SK-N-SH (cell line): ENCODE measurements at regions not wholly inside any gene's neighbourhood (a gene's known extent, or its start where the extent isn't known, plus 50 kb on each side); places are given as distances from the start of the nearest gene placed in this dataset.

Experiments
- CTCF ChIA-PET: fragments of 300-600, 350-600 bp; formaldehyde crosslinking; extraction: SDS; loops from one replicate; lab custom pipeline; 2021; lab: Yijun Ruan, JAX
- POLR2A ChIA-PET: fragments of 350-600 bp; sonication (Branson Sonifier 250); formaldehyde crosslinking; extraction: SDS; loops from one replicate; lab custom pipeline; 2020; ENCODE audit warnings: antibody characterized with exemption, inconsistent platforms; lab: Yijun Ruan, JAX
- DNase-seq: peaks from one replicate; pipeline ENCODE4 v3.0.0; 2012
- H2AFZ ChIP-seq: fragments of 200-600 bp; sonication (generic); 2 replicates; pipeline ENCODE4 v1.8.1; 2016; ENCODE audit warnings: antibody characterized with exemption, mild to moderate bottlenecking, low read depth
- H3F3A ChIP-seq: fragments of 200-600 bp; sonication (generic); replicated peaks from 2 replicates; pipeline ENCODE3; 2016; ENCODE audit warnings: antibody characterized with exemption, mild to moderate bottlenecking; ENCODE audit not compliant: insufficient read depth
- H3K27ac ChIP-seq, 2 experiments: fragments of 200-500 bp in 1 of 2; fragments of 200-600 bp in 1 of 2; sonication (Bioruptor generic) in 1 of 2; sonication (generic), shearing (Covaris generic) in 1 of 2; 2 replicates each; pipeline versions ENCODE4 v1.5.1 to v1.6.1; 2014 to 2016; ENCODE audit warnings: low read depth in 2 of 2, inconsistent platforms in 1 of 2, low read length in 1 of 2, mild to moderate bottlenecking in 1 of 2, mixed read lengths in 1 of 2
- H3K27me3 ChIP-seq: fragments of 200-600 bp; sonication (generic), shearing (Covaris generic); 2 replicates; pipeline ENCODE4 v1.6.1; 2016; ENCODE audit warnings: mixed run types; ENCODE audit not compliant: insufficient read depth
- H3K36me3 ChIP-seq, 2 experiments: fragments of 200-500 bp in 1 of 2; fragments of 200-600 bp in 1 of 2; sonication (Bioruptor generic) in 1 of 2; sonication (generic) in 1 of 2; replicated peaks in 1 of 2; 2 replicates each; pipeline versions ENCODE3 to v1.5.1; 2014 to 2016; ENCODE audit warnings: low read length in 1 of 2, mild to moderate bottlenecking in 1 of 2; ENCODE audit not compliant: insufficient read depth in 2 of 2, control insufficient read depth in 1 of 2
- H3K4me1 ChIP-seq, 2 experiments: fragments of 200-500 bp in 1 of 2; fragments of 200-600 bp in 1 of 2; sonication (Bioruptor generic) in 1 of 2; sonication (generic), shearing (Covaris generic) in 1 of 2; 2 replicates each; pipeline versions ENCODE4 v1.5.1 to v1.6.1; 2014 to 2016; ENCODE audit warnings: low read depth in 1 of 2, low read length in 1 of 2, mixed run types in 1 of 2; ENCODE audit not compliant: insufficient read depth in 2 of 2, control insufficient read depth in 1 of 2
- H3K4me2 ChIP-seq: fragments of 200-600 bp; sonication (generic), shearing (Covaris generic); 2 replicates; pipeline ENCODE4 v1.6.1; 2017; ENCODE audit warnings: mixed run types
- H3K4me3 ChIP-seq, 2 experiments: fragments of 200-500 bp in 1 of 2; fragments of 200-600 bp in 1 of 2; sonication (Bioruptor generic) in 1 of 2; sonication (generic), shearing (Covaris generic) in 1 of 2; 2 replicates each; pipeline versions ENCODE4 v1.5.1 to v1.8.1; 2014 to 2016; ENCODE audit warnings: low read depth in 2 of 2, inconsistent platforms in 1 of 2, low read length in 1 of 2, mild to moderate bottlenecking in 1 of 2, mixed read lengths in 1 of 2, moderate library complexity in 1 of 2
- H3K79me2 ChIP-seq: fragments of 200-600 bp; sonication (generic); 2 replicates; pipeline ENCODE4 v1.8.1; 2017; ENCODE audit warnings: mild to moderate bottlenecking; ENCODE audit not compliant: insufficient read depth
- H3K9ac ChIP-seq: fragments of 200-600 bp; sonication (generic); 2 replicates; pipeline ENCODE4 v1.6.1; 2017; ENCODE audit warnings: mixed run types
- H3K9me2 ChIP-seq: fragments of 200-600 bp; sonication (generic); 2 replicates; pipeline ENCODE4 v1.6.1; 2017; ENCODE audit warnings: mixed run types
- H3K9me3 ChIP-seq: fragments of 200-600 bp; sonication (generic); 2 replicates; pipeline ENCODE4 v1.6.1; 2017; ENCODE audit warnings: mixed run types, mild to moderate bottlenecking, moderate library complexity
- H4K20me1 ChIP-seq: fragments of 200-600 bp; sonication (generic); 2 replicates; pipeline ENCODE4 v1.6.1; 2017; ENCODE audit warnings: mild to moderate bottlenecking, mixed run types; ENCODE audit not compliant: insufficient read depth
- ELF1 ChIP-seq: IDR thresholded peaks from 2 replicates; pipeline ENCODE4 v1.4.0; 2012
- EZH2phosphoT487 ChIP-seq: fragments of 200-600 bp; sonication (generic); IDR thresholded peaks from 2 replicates; pipeline ENCODE4 v1.6.1; 2017; ENCODE audit warnings: low read depth, mixed run types, mild to moderate bottlenecking, antibody characterized with exemption, moderate library complexity, borderline replicate concordance
- FOSL2 ChIP-seq: IDR thresholded peaks from 2 replicates; pipeline ENCODE4 v1.4.0; 2012; ENCODE audit warnings: low read depth, mild to moderate bottlenecking, moderate library complexity, borderline replicate concordance
- MXI1 ChIP-seq: IDR thresholded peaks from 2 replicates; pipeline ENCODE4 v1.6.1; 2012; ENCODE audit warnings: mild to moderate bottlenecking, low read depth, low read length, improper control_type of control experiment
- NFIC ChIP-seq: IDR thresholded peaks from 2 replicates; pipeline ENCODE4 v1.4.0; 2012; ENCODE audit warnings: borderline replicate concordance
- NRF1 ChIP-seq: IDR thresholded peaks from 2 replicates; pipeline ENCODE4 v1.6.1; 2012; ENCODE audit warnings: low read depth, mild to moderate bottlenecking, low read length
- RCOR1 ChIP-seq: fragments of 150-350 bp; IDR thresholded peaks from 2 replicates; pipeline ENCODE4 v1.6.1; 2017; ENCODE audit warnings: antibody characterized with exemption, low read length
- REST ChIP-seq: IDR thresholded peaks from 2 replicates; pipeline ENCODE4 v1.6.1; 2012; ENCODE audit warnings: mild to moderate bottlenecking, low read depth, low read length, moderate library complexity
- RXRA ChIP-seq: IDR thresholded peaks from 2 replicates; pipeline ENCODE4 v1.4.0; 2012; ENCODE audit warnings: low read depth, mild to moderate bottlenecking, borderline replicate concordance
- SIN3A ChIP-seq: IDR thresholded peaks from 2 replicates; pipeline ENCODE4 v1.6.1; 2012; ENCODE audit warnings: low read depth, mild to moderate bottlenecking, low read length, moderate library complexity, borderline replicate concordance
- SMC3 ChIP-seq: IDR thresholded peaks from 2 replicates; pipeline ENCODE4 v1.6.1; 2012; ENCODE audit warnings: low read depth, low read length, improper control_type of control experiment
- TAF1 ChIP-seq: IDR thresholded peaks from 2 replicates; pipeline ENCODE4 v1.6.1; 2012; ENCODE audit warnings: low read depth, mild to moderate bottlenecking, low read length, moderate library complexity, borderline replicate concordance
- TEAD4 ChIP-seq: IDR thresholded peaks from 2 replicates; pipeline ENCODE4 v1.4.0; 2012; ENCODE audit warnings: mild to moderate bottlenecking, borderline replicate concordance; ENCODE audit not compliant: insufficient read depth
- YY1 ChIP-seq: IDR thresholded peaks from 2 replicates; pipeline ENCODE4 v1.4.0; 2012; ENCODE audit warnings: low read depth, mild to moderate bottlenecking
- WGBS: methylation state at CpG from one replicate; pipeline ENCODE4 v1.1.6; 2017; ENCODE audit warnings: low lambda C conversion rate; 5-methylcytosine and 5-hydroxymethylcytosine counted together
- TF ChIP-seq, protein P1 (sequence below): fragments of 150-350 bp; IDR thresholded peaks from 2 replicates; pipeline ENCODE4 v1.6.1; 2016; ENCODE audit warnings: mild to moderate bottlenecking, low read depth, low read length

GRCh38 chr20:40438161-40438830, 250.7 kb downstream of the MAFB start:
- Histone ChIP-seq H3K4me1 (no peaks in the 10 kb centered on the region; a peak in 1 of 4 replicates), H3F3A (no peaks in the 10 kb centered on the region), H3K9me2 (no peaks in the 10 kb centered on the region), H3K4me3 (no peak overlapping the region), H3K9ac (no peak overlapping the region), H3K36me3 (no peaks in the 10 kb centered on the region), H3K9me3 (no peaks in the 10 kb centered on the region), H3K4me2 (no peak overlapping the region), H2AFZ (no peak overlapping the region), H3K79me2 (no peaks in the 10 kb centered on the region), H3K27me3 (no peaks in the 10 kb centered on the region), H3K27ac (no peak overlapping the region), H4K20me1 (no peaks in the 10 kb centered on the region)
- 21% methylated on average over 8 of the region's 8 CpGs for WGBS
- CTCF ChIA-PET: no interaction called here
- TF ChIP-seq EZH2phosphoT487 (no peak), TEAD4 (no peak), NFIC (no peak), RCOR1 (no peak), REST (no peak), TAF1 (no peak), MXI1 (no peak), SMC3 (no peak), RXRA (no peak), YY1 (no peak), NRF1 (no peak), FOSL2 (no peak), SIN3A (no peak), ELF1 (no peak)
- TF ChIP-seq, protein P1, sequence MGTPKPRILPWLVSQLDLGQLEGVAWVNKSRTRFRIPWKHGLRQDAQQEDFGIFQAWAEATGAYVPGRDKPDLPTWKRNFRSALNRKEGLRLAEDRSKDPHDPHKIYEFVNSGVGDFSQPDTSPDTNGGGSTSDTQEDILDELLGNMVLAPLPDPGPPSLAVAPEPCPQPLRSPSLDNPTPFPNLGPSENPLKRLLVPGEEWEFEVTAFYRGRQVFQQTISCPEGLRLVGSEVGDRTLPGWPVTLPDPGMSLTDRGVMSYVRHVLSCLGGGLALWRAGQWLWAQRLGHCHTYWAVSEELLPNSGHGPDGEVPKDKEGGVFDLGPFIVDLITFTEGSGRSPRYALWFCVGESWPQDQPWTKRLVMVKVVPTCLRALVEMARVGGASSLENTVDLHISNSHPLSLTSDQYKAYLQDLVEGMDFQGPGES: no peak
- no peak for DNase-seq
- POLR2A ChIA-PET: no interaction called here
